ENCODE measurements at regions not wholly inside any gene's neighbourhood (a gene's known extent, or its start where the extent isn't known, plus 50 kb on each side); places are given as distances from the start of the nearest gene placed in this dataset.

- TF ChIP-seq POLR2AphosphoS5 (IDR thresholded peaks at IDR 0.05; ENCODE audit: low read depth) (no peak), CTCF (IDR thresholded peaks at IDR 0.05; ENCODE audit: insufficient read depth, low read length) (no peak), GABPA (IDR thresholded peaks at IDR 0.05; ENCODE audit: low read depth) (no peak), REST (IDR thresholded peaks at IDR 0.05; ENCODE audit: insufficient replicate concordance, low read depth) (no peak)
These were observed 137.8 kb upstream of the CAV2 start for GRCh38 chr7:116361767-116362166.

Data from HL-60 (cell line).